CD4-positive, alpha-beta T cell (primary cell): ENCODE measurements at regions not wholly inside any gene's neighbourhood (a gene's known extent, or its start where the extent isn't known, plus 50 kb on each side); places are given as distances from the start of the nearest gene placed in this dataset.

Source experiments
- ATAC-seq: fragments of 200-7000 bp; cut with Tn5 transposase; one replicate; pipeline ENCODE4 v1.10.0; 2022; ENCODE audit warnings: mild to moderate bottlenecking; ENCODE audit not compliant: poor library complexity
- CTCF ChIA-PET: fragments of 350-600 bp; sonication (Branson Sonifier 250); formaldehyde crosslinking; loops from one replicate; lab custom pipeline; 2021; ENCODE audit warnings: antibody characterized with exemption, inconsistent platforms; lab: Charles Lee
- POLR2A ChIA-PET: fragments of 350-600 bp; sonication (Branson Sonifier 250); formaldehyde crosslinking; loops from one replicate; lab custom pipeline; 2021; ENCODE audit warnings: antibody characterized with exemption, inconsistent platforms; lab: Charles Lee
- DNase-seq, 14 experiments: peaks; one replicate each; pipeline ENCODE4 v3.0.0-alpha.2; 2013 to 2020; ENCODE audit warnings: mixed read lengths in 2 of 14
- H3K27ac ChIP-seq, 2 donors: one replicate each; pipeline versions ENCODE4 v1.5.1 to v1.7.0; 2013; ENCODE audit warnings: low read length in 2 of 2, low read depth in 1 of 2, mild to moderate bottlenecking in 1 of 2
- H3K27me3 ChIP-seq, 2 experiments: 1 replicate in 1 of 2; 2 replicates in 1 of 2; pipeline versions ENCODE4 v1.6.1 to v1.7.0; 2013; ENCODE audit warnings: low read length in 2 of 2, control low read depth in 1 of 2, mild to moderate bottlenecking in 1 of 2, moderate library complexity in 1 of 2; ENCODE audit not compliant: insufficient read depth in 2 of 2, control insufficient read depth in 1 of 2
- H3K36me3 ChIP-seq: one replicate; pipeline ENCODE4 v1.6.1; 2013; ENCODE audit warnings: low read length, control low read depth; ENCODE audit not compliant: insufficient read depth
- H3K4me1 ChIP-seq: one replicate; pipeline ENCODE4 v1.6.1; 2013; ENCODE audit warnings: low read length, control low read depth; ENCODE audit not compliant: insufficient read depth
- H3K4me3 ChIP-seq: one replicate; pipeline ENCODE4 v1.5.1; 2013; ENCODE audit warnings: mild to moderate bottlenecking, low read length, moderate library complexity
- H3K9me3 ChIP-seq, 2 experiments: 1 replicate in 1 of 2; 2 replicates in 1 of 2; pipeline versions ENCODE4 v1.6.1 to v1.7.0; 2013; ENCODE audit warnings: low read length in 2 of 2, mild to moderate bottlenecking in 2 of 2, control low read depth in 1 of 2, moderate library complexity in 1 of 2; ENCODE audit not compliant: control insufficient read depth in 1 of 2, insufficient read depth in 1 of 2
- H3K27ac Mint-ChIP-seq: one replicate; pipeline ENCODE4 v1.8.0; 2020; ENCODE audit warnings: mixed read lengths
- H3K27me3 Mint-ChIP-seq: one replicate; pipeline ENCODE4 v1.8.0; 2021; ENCODE audit warnings: mixed read lengths
- H3K36me3 Mint-ChIP-seq: one replicate; pipeline ENCODE4 v1.8.0; 2021; ENCODE audit warnings: low read depth, mixed read lengths
- H3K4me1 Mint-ChIP-seq: one replicate; pipeline ENCODE4 v1.8.0; 2021; ENCODE audit warnings: low read depth, mixed read lengths
- H3K4me3 Mint-ChIP-seq: one replicate; pipeline ENCODE4 v1.8.0; 2020; ENCODE audit warnings: mild to moderate bottlenecking, mixed read lengths
- H3K9me3 Mint-ChIP-seq: one replicate; pipeline ENCODE4 v1.8.0; 2020; ENCODE audit warnings: mixed read lengths
- CTCF ChIP-seq: fragments of 200-600 bp; IDR thresholded peaks from one replicate; pipeline ENCODE4 v1.8.0; 2022; ENCODE audit warnings: antibody characterized with exemption, mild to moderate bottlenecking
- intact Hi-C, 2 experiments: fragments of 100-400 bp; cut with DNase I in 1 of 2; cut with micrococcal nuclease in 1 of 2; formaldehyde crosslinking; loops; one replicate each; pipeline versions ENCODE4 v1.15.1 to v1.9.0; 2023 to 2025; cut with DNase I, micrococcal nuclease

DNA sequence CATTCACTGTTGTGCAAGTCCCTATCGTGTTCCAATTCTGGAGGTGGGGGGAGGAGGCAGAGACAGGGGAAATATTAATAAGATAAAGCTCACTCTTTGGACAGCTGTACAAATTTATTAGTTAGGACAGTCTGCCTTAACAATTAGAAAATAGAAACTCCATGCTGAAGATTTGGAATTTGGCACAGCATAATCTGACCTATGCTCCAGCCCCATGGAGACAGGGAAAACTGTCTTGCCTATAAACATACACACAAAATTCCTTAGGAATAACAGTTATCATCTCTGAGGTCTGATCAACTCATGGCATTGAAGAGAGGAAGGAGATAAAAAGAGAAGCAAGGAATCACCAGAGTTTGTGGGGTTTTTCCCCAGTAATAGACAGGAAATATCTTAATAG, 335.4 kb upstream of the MEOX2 start:
- CTCF ChIA-PET: no interaction called here
- H3K27ac Mint-ChIP-seq: no peak overlapping the region
- Histone ChIP-seq H3K4me3 (no peak overlapping the region), H3K36me3 (no peaks in the 10 kb centered on the region), H3K4me1 (no peaks in the 10 kb centered on the region), H3K27ac (no peak overlapping the region), H3K27me3 (no peaks in the 10 kb centered on the region), H3K9me3 (no peaks in the 10 kb centered on the region)
- POLR2A ChIA-PET: no interaction called here
- ATAC-seq (no peak), DNase-seq (no peak)
- no peaks in the 10 kb centered on the region for H3K4me1 Mint-ChIP-seq
- H3K4me3 Mint-ChIP-seq: no peak overlapping the region
- peaks cover 2% of the 10 kb centered on the region for H3K9me3 Mint-ChIP-seq
- no peaks in the 10 kb centered on the region for H3K36me3 Mint-ChIP-seq
- intact Hi-C loops: no loop called here
- no peak for TF ChIP-seq CTCF
- no peaks in the 10 kb centered on the region for H3K27me3 Mint-ChIP-seq

DNA sequence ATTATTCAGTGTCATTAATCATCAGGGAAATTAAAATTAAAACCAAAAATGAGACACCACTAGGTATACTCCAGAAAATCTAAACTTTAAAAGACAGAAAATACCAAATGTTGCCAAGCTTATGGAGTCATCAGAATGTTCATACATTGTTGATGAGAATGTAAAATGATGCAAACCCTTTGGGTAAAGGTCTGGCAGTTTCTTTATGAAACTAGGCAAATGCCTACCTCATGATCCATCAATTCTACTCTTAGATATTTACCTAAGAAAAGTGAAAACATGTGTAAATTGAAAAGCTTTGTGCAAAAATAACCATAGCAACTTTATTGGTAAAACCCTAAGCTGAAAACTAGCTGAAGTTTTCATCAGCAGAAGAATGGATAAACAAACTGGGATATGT, 329.5 kb upstream of the MEOX2 start:
- H3K27me3 ChIP-seq: no peaks in the 10 kb centered on the region
- H3K36me3 ChIP-seq: no peaks in the 10 kb centered on the region
- TF ChIP-seq CTCF: no peak
- H3K36me3 Mint-ChIP-seq: no peaks in the 10 kb centered on the region
- no peaks in the 10 kb centered on the region for H3K4me1 ChIP-seq
- H3K27ac Mint-ChIP-seq: no peak overlapping the region
- no peak overlapping the region for H3K4me3 Mint-ChIP-seq
- ChIA-PET POLR2A (no interaction called here), CTCF (no interaction called here)
- no peak overlapping the region for H3K4me3 ChIP-seq
- intact Hi-C loops: no loop called here
- no peaks in the 10 kb centered on the region for H3K27me3 Mint-ChIP-seq
- ATAC-seq (no peak), DNase-seq (no peak)
- no peaks in the 10 kb centered on the region for H3K9me3 ChIP-seq
- peaks cover 4% of the 10 kb centered on the region for H3K9me3 Mint-ChIP-seq
- no peak overlapping the region for H3K27ac ChIP-seq
- H3K4me1 Mint-ChIP-seq: no peaks in the 10 kb centered on the region

- no peak for ATAC-seq
- no peak for DNase-seq
- Mint-ChIP-seq H3K4me3 (no peak overlapping the region), H3K4me1 (no peaks in the 10 kb centered on the region), H3K27ac (no peak overlapping the region), H3K27me3 (no peaks in the 10 kb centered on the region), H3K9me3 (peaks cover 2% of the 10 kb centered on the region), H3K36me3 (no peaks in the 10 kb centered on the region)
- Histone ChIP-seq H3K9me3 (no peaks in the 10 kb centered on the region), H3K4me3 (no peak overlapping the region), H3K27ac (no peak overlapping the region), H3K27me3 (no peaks in the 10 kb centered on the region), H3K4me1 (no peaks in the 10 kb centered on the region), H3K36me3 (no peaks in the 10 kb centered on the region)
- ChIA-PET POLR2A (no interaction called here), CTCF (no interaction called here)
- intact Hi-C loops: no loop called here
- no peak for TF ChIP-seq CTCF
Measured at GRCh38 chr7:16014031-16014430, 327.5 kb upstream of the MEOX2 start.
